HepG2 (cell line): ENCODE measurements at regions not wholly inside any gene's neighbourhood (a gene's known extent, or its start where the extent isn't known, plus 50 kb on each side); places are given as distances from the start of the nearest gene placed in this dataset.

ENCODE experiments used
- ATAC-seq: fragments of 200-7000 bp; cut with Tn5 transposase; 3 replicates; pipeline ENCODE4 v1.9.1; 2020; ENCODE audit warnings: mild to moderate bottlenecking, moderate library complexity
- BruUV-seq: library from RNA; stranded (reverse); fragments of 400-500 nt; replicated peaks from 2 replicates; lab custom pipeline; 2021; lab: Mats Ljungman, UMichigan
- CTCF ChIA-PET: fragments of 300-600 bp; formaldehyde crosslinking; extraction: SDS; loops from one replicate; lab custom pipeline; 2021; ENCODE audit warnings: low total read pairs, inconsistent platforms, low intra/inter-chr PET ratio; lab: Yijun Ruan, JAX
- POLR2A ChIA-PET: fragments of 350-600 bp; sonication (Branson Sonifier 250); formaldehyde crosslinking; loops from one replicate; lab custom pipeline; 2020; ENCODE audit warnings: antibody characterized with exemption, inconsistent platforms; lab: Yijun Ruan, JAX
- DNase-seq: peaks from one replicate; pipeline ENCODE4 v3.0.0-alpha.2; 2015; ENCODE audit warnings: low spot score
- FAIRE-seq: peaks from 3 replicates; lab custom pipeline; 2011; peaks lifted over from hg19 to GRCh38; lab: Jason Lieb, UNC
- H2AFZ ChIP-seq: one replicate; pipeline ENCODE4 v1.6.1; 2011; ENCODE audit warnings: low read length, inconsistent platforms
- H3K27ac ChIP-seq: fragments of 300-600 bp; 3 replicates; pipeline ENCODE4 v1.8.0; 2011; ENCODE audit warnings: mixed run types, mild to moderate bottlenecking, mixed read lengths, low read length, inconsistent platforms; ENCODE audit not compliant: insufficient read depth; ENCODE audit errors: extremely low read length
- H3K27me3 ChIP-seq, 2 experiments: fragments of 200-600 bp in 1 of 2; 2 replicates in 1 of 2; 3 replicates in 1 of 2; pipeline versions ENCODE4 v1.6.0 to v1.8.0; 2011; ENCODE audit warnings: low read length in 2 of 2, mild to moderate bottlenecking in 2 of 2, moderate library complexity in 2 of 2, inconsistent platforms in 1 of 2; ENCODE audit not compliant: insufficient read depth in 2 of 2, control insufficient read depth in 1 of 2
- H3K36me3 ChIP-seq, 2 experiments: fragments of 200-600 bp in 1 of 2; replicated peaks in 1 of 2; 2 replicates in 1 of 2; 3 replicates in 1 of 2; pipeline versions ENCODE4 v1.5.1 to v1.8.0; 2011; ENCODE audit warnings: low read length in 2 of 2, inconsistent platforms in 1 of 2; ENCODE audit not compliant: insufficient read depth in 2 of 2, control insufficient read depth in 1 of 2
- H3K4me1 ChIP-seq: 2 replicates; pipeline ENCODE4 v1.5.1; 2012; ENCODE audit warnings: low read length, inconsistent platforms; ENCODE audit not compliant: insufficient read depth
- H3K4me2 ChIP-seq: 2 replicates; pipeline ENCODE4 v1.6.0; 2011; ENCODE audit warnings: low read depth, low read length, inconsistent platforms
- H3K4me3 ChIP-seq, 3 experiments: fragments of 200-600 bp in 1 of 3; sonication (generic), shearing (Covaris generic) in 1 of 3; replicated peaks in 1 of 3; 2 replicates each; pipeline ENCODE4 v1.5.1; 2011 to 2016; ENCODE audit warnings: low read length in 3 of 3, inconsistent platforms in 2 of 3, low read depth in 2 of 3, mild to moderate bottlenecking in 2 of 3, control low read depth in 1 of 3, mixed read lengths in 1 of 3; ENCODE audit not compliant: insufficient read depth in 1 of 3
- H3K79me2 ChIP-seq: one replicate; pipeline ENCODE4 v1.6.1; 2011; ENCODE audit warnings: low read length, inconsistent platforms; ENCODE audit not compliant: insufficient read depth
- H3K9ac ChIP-seq: 2 replicates; pipeline ENCODE4 v1.6.0; 2011; ENCODE audit warnings: mild to moderate bottlenecking, low read depth, low read length, inconsistent platforms; ENCODE audit not compliant: insufficient read depth
- H3K9me3 ChIP-seq: 2 replicates; pipeline ENCODE4 v1.5.1; 2012; ENCODE audit warnings: mild to moderate bottlenecking, low read length
- H4K20me1 ChIP-seq: 2 replicates; pipeline ENCODE4 v1.6.0; 2011; ENCODE audit warnings: inconsistent platforms, mild to moderate bottlenecking, low read length, moderate library complexity; ENCODE audit not compliant: insufficient read depth
- PHF5A ChIP-seq: IDR thresholded peaks from one replicate; pipeline ENCODE4 v1.6.1; 2018; ENCODE audit warnings: low read depth, missing genetic modification reagents; ENCODE audit not compliant: unreplicated experiment
- PTBP1 ChIP-seq: fragments of 200-400 bp; formaldehyde crosslinking; IDR thresholded peaks from 2 replicates; pipeline ENCODE4 v1.6.1; 2018; ENCODE audit warnings: low read length, low read depth; ENCODE audit not compliant: poor library complexity, severe bottlenecking
- ZNF703 ChIP-seq: sonication (generic); formaldehyde crosslinking; IDR thresholded peaks from 2 replicates; pipeline ENCODE4 v1.5.1; 2020; ENCODE audit warnings: missing genetic modification reagents, mild to moderate bottlenecking, moderate library complexity, borderline replicate concordance
- WGBS: methylation state at CpG from one replicate; pipeline ENCODE4 v1.1.6; 2017; ENCODE audit warnings: low lambda C conversion rate; 5-methylcytosine and 5-hydroxymethylcytosine counted together
- in situ Hi-C: cut with HindIII; loops from 2 replicates; pipeline ENCODE4 v1.10.0; 2017; ENCODE audit warnings: low pct_unique_long_range_greater_than_20kb; ENCODE audit not compliant: extremely low pct_ligation_motif_present
- intact Hi-C: fragments of 100-400 bp; cut with micrococcal nuclease; formaldehyde crosslinking; loops from one replicate; pipeline ENCODE4 v1.10.0; 2022; ENCODE audit not compliant: unreplicated experiment
- TF ChIP-seq, protein P1 (sequence below): sonication (generic); formaldehyde crosslinking; IDR thresholded peaks from 2 replicates; pipeline ENCODE4 v1.8.0; 2023; ENCODE audit warnings: mild to moderate bottlenecking, missing genetic modification reagents
- TF ChIP-seq, protein P2 (sequence below): sonication (generic); formaldehyde crosslinking; IDR thresholded peaks from 2 replicates; pipeline ENCODE4 v1.4.0; 2020; ENCODE audit warnings: missing genetic modification reagents, borderline replicate concordance

DNA sequence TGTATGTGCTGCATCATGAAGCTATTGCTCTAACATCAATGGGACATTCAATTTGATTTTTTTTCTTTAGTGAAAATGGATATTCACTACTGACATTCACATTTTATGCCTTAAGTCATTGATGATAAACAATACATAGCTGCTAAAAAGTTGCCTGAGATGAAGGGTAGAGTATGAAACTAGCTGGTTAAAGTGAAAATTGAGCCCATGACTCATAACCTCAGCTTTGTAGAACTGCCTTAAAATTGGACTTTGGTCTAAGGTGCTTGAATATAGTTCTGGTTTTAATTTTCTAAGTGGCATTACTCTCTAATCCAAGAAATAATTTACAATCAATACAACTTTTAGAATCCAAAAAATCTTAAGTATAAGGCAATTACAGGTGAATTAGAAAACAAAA, 740.4 kb upstream of the RIOK2 start (continued):
- TF ChIP-seq PTBP1 (no peak), ZNF703 (CRISPR knock-in tag) (no peak), PHF5A (CRISPR knock-in tag) (no peak)

DNA sequence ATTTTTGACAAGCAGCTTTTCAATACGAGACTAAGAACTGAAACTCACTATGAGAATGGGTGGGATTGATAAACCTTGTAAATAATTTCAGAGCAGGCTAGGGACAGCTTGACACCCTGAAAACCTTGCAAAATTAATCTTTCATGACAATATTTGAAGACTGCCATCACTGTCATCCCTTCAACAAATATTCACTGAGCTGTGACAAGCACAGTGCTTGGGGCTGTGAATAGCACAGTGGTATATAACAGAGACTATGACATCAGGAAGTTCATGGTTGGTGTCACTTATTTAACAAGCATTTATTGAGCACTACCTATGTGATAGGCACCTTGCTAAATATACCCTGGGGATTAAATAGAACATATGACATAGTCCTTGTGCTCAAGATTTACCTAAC, 741.0 kb upstream of the RIOK2 start:
- TF ChIP-seq, protein P1, sequence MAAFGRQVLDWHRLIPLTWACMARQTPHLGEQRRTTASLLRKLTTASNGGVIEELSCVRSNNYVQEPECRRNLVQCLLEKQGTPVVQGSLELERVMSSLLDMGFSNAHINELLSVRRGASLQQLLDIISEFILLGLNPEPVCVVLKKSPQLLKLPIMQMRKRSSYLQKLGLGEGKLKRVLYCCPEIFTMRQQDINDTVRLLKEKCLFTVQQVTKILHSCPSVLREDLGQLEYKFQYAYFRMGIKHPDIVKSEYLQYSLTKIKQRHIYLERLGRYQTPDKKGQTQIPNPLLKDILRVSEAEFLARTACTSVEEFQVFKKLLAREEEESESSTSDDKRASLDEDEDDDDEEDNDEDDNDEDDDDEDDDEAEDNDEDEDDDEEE = no peak
- TF ChIP-seq, protein P2, sequence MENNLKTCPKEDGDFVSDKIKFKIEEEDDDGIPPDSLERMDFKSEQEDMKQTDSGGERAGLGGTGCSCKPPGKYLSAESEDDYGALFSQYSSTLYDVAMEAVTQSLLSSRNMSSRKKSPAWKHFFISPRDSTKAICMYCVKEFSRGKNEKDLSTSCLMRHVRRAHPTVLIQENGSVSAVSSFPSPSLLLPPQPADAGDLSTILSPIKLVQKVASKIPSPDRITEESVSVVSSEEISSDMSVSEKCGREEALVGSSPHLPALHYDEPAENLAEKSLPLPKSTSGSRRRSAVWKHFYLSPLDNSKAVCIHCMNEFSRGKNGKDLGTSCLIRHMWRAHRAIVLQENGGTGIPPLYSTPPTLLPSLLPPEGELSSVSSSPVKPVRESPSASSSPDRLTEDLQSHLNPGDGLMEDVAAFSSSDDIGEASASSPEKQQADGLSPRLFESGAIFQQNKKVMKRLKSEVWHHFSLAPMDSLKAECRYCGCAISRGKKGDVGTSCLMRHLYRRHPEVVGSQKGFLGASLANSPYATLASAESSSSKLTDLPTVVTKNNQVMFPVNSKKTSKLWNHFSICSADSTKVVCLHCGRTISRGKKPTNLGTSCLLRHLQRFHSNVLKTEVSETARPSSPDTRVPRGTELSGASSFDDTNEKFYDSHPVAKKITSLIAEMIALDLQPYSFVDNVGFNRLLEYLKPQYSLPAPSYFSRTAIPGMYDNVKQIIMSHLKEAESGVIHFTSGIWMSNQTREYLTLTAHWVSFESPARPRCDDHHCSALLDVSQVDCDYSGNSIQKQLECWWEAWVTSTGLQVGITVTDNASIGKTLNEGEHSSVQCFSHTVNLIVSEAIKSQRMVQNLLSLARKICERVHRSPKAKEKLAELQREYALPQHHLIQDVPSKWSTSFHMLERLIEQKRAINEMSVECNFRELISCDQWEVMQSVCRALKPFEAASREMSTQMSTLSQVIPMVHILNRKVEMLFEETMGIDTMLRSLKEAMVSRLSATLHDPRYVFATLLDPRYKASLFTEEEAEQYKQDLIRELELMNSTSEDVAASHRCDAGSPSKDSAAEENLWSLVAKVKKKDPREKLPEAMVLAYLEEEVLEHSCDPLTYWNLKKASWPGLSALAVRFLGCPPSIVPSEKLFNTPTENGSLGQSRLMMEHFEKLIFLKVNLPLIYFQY (CRISPR knock-in tag) = no peak
- TF ChIP-seq, all 625 proteins: peak for 0
- no peak for DNase-seq
- H3K4me1 ChIP-seq = no peaks in the 10 kb centered on the region
- no peaks in the 10 kb centered on the region for H3K9me3 ChIP-seq
- no peak for FAIRE-seq
- WGBS = 0% methylated on average over 1 of the region's 1 CpG
- no peak overlapping the region for H3K27ac ChIP-seq
- H3K36me3 ChIP-seq = no peaks in the 10 kb centered on the region
- H3K9ac ChIP-seq = no peak overlapping the region
- BruUV-seq = no TSS peak
- H3K79me2 ChIP-seq = no peaks in the 10 kb centered on the region
- H3K27me3 ChIP-seq = no peaks in the 10 kb centered on the region
- no peaks in the 10 kb centered on the region for H4K20me1 ChIP-seq
- no peak overlapping the region for H3K4me3 ChIP-seq
- ATAC-seq = no peak
- H2AFZ ChIP-seq = no peak overlapping the region
- intact Hi-C loops = no loop called here
- no peak overlapping the region for H3K4me2 ChIP-seq
- ChIA-PET POLR2A (no interaction called here), CTCF (no interaction called here)
- in situ Hi-C loops = no loop called here
